DND-41 (cell line): ENCODE measurements at regions not wholly inside any gene's neighbourhood (a gene's known extent, or its start where the extent isn't known, plus 50 kb on each side); places are given as distances from the start of the nearest gene placed in this dataset.

Experiments used
- EZH2 ChIP-seq: IDR thresholded peaks from 3 replicates; pipeline ENCODE4 v1.6.1; 2012; ENCODE audit warnings: borderline replicate concordance, low read depth, mild to moderate bottlenecking, moderate library complexity, low read length, inconsistent platforms; ENCODE audit not compliant: severe bottlenecking
- TF ChIP-seq, protein P1 (sequence below): IDR thresholded peaks from 2 replicates; pipeline ENCODE4 v1.5.1; 2012; ENCODE audit warnings: borderline replicate concordance, low read length, moderate library complexity, mild to moderate bottlenecking; ENCODE audit not compliant: poor library complexity, severe bottlenecking; ENCODE audit errors: extremely low read depth

DNA sequence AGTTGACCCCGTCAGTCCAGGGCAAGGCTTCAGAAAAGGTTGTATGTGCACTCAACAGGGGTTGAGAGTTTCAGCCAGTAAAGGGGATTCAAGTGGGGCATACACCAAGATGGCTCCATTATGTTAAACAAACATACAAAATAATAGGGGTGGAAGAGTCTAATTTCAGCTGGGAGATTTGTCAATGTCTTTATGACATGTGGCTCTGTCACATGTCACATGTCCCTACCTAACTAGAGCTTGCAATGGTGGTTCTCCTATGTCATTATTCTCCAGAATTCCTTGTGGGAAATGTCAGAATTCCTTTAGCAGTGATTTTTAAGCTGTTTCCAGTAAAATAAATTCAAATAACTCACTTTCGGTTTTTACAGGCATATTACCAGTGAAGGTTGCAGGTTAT lies 392.0 kb upstream of the ADGRL4 start:
- TF ChIP-seq, protein P1, sequence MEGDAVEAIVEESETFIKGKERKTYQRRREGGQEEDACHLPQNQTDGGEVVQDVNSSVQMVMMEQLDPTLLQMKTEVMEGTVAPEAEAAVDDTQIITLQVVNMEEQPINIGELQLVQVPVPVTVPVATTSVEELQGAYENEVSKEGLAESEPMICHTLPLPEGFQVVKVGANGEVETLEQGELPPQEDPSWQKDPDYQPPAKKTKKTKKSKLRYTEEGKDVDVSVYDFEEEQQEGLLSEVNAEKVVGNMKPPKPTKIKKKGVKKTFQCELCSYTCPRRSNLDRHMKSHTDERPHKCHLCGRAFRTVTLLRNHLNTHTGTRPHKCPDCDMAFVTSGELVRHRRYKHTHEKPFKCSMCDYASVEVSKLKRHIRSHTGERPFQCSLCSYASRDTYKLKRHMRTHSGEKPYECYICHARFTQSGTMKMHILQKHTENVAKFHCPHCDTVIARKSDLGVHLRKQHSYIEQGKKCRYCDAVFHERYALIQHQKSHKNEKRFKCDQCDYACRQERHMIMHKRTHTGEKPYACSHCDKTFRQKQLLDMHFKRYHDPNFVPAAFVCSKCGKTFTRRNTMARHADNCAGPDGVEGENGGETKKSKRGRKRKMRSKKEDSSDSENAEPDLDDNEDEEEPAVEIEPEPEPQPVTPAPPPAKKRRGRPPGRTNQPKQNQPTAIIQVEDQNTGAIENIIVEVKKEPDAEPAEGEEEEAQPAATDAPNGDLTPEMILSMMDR, result no peak
- TF ChIP-seq EZH2, result no peak
